ENCODE measurements at regions not wholly inside any gene's neighbourhood (a gene's known extent, or its start where the extent isn't known, plus 50 kb on each side); places are given as distances from the start of the nearest gene placed in this dataset.

GRCh38 chr7:17532861-17533404 lies 234.5 kb downstream of the AHR start:
- Mint-ChIP-seq H3K36me3 (ENCODE audit: low read depth) (no peaks in the 10 kb centered on the region), H3K4me3 (ENCODE audit: unreplicated experiment) (no peak overlapping the region), H3K27ac (ENCODE audit: unreplicated experiment) (no peak overlapping the region), H3K9me3 (ENCODE audit: low read depth) (peaks cover 6% of the 10 kb centered on the region), H3K27me3 (ENCODE audit: low read depth) (no peaks in the 10 kb centered on the region), H3K4me1 (ENCODE audit: low read depth) (peaks cover 40% of the 10 kb centered on the region)
- DNase-seq (ENCODE audit: low spot score): no peak
- TF ChIP-seq, protein P1, sequence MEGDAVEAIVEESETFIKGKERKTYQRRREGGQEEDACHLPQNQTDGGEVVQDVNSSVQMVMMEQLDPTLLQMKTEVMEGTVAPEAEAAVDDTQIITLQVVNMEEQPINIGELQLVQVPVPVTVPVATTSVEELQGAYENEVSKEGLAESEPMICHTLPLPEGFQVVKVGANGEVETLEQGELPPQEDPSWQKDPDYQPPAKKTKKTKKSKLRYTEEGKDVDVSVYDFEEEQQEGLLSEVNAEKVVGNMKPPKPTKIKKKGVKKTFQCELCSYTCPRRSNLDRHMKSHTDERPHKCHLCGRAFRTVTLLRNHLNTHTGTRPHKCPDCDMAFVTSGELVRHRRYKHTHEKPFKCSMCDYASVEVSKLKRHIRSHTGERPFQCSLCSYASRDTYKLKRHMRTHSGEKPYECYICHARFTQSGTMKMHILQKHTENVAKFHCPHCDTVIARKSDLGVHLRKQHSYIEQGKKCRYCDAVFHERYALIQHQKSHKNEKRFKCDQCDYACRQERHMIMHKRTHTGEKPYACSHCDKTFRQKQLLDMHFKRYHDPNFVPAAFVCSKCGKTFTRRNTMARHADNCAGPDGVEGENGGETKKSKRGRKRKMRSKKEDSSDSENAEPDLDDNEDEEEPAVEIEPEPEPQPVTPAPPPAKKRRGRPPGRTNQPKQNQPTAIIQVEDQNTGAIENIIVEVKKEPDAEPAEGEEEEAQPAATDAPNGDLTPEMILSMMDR (IDR thresholded peaks at IDR 0.05): no peak

- H3K4me1 Mint-ChIP-seq (ENCODE audit: low read depth): peaks cover 28% of the 10 kb centered on the region
- no peaks in the 10 kb centered on the region for H3K27me3 Mint-ChIP-seq (ENCODE audit: low read depth)
- TF ChIP-seq, protein P1 (IDR thresholded peaks at IDR 0.05): no peak
These were observed 235.9 kb downstream of the AHR start for GRCh38 chr7:17534348-17534747.

GRCh38 chr7:17535776-17536175 lies 237.3 kb downstream of the AHR start:
- no peak overlapping the region for H3K4me3 Mint-ChIP-seq (ENCODE audit: unreplicated experiment)
- H3K36me3 Mint-ChIP-seq (ENCODE audit: low read depth): no peaks in the 10 kb centered on the region
- H3K27ac Mint-ChIP-seq (ENCODE audit: unreplicated experiment): no peak overlapping the region
- DNase-seq (ENCODE audit: low spot score): no peak
- H3K27me3 Mint-ChIP-seq (ENCODE audit: low read depth): no peaks in the 10 kb centered on the region
- TF ChIP-seq, protein P1 (IDR thresholded peaks at IDR 0.05): no peak
- no peaks in the 10 kb centered on the region for H3K9me3 Mint-ChIP-seq (ENCODE audit: low read depth)
- H3K4me1 Mint-ChIP-seq (ENCODE audit: low read depth): peaks cover 15% of the 10 kb centered on the region

More at GRCh38 chr7:17534348-17534747, 235.9 kb downstream of the AHR start:
- H3K36me3 Mint-ChIP-seq (ENCODE audit: low read depth): no peaks in the 10 kb centered on the region
- no peak overlapping the region for H3K27ac Mint-ChIP-seq (ENCODE audit: unreplicated experiment)
- no peak for DNase-seq (ENCODE audit: low spot score)
- H3K9me3 Mint-ChIP-seq (ENCODE audit: low read depth): no peaks in the 10 kb centered on the region
- H3K4me3 Mint-ChIP-seq (ENCODE audit: unreplicated experiment): no peak overlapping the region

GRCh38 chr7:17544401-17544800 lies 245.9 kb downstream of the AHR start:
- H3K27ac Mint-ChIP-seq (ENCODE audit: unreplicated experiment): no peak overlapping the region

DNA sequence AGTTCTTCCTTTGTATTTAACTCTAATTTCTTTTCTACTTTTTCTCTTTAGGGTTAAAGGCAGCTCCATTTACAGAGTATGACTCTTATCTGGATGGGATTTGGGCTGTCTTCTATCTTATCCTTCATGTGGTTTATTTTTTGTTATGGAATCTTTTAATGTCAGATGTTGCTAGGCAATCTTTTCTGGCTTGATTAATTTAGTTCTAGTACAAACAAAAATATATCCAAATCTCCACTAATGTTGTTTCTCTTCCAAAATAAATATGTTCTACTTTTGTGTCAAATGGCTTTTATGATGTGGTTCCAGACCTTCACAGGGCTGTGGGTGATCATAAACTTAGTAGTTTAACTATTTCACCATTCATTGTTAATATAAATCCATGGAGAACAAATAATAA lies 246.9 kb downstream of the AHR start:
- no peaks in the 10 kb centered on the region for H3K9me3 Mint-ChIP-seq (ENCODE audit: low read depth)
- H3K27me3 Mint-ChIP-seq (ENCODE audit: low read depth): no peaks in the 10 kb centered on the region
- peaks cover 29% of the 10 kb centered on the region for H3K4me1 Mint-ChIP-seq (ENCODE audit: low read depth)
- no peak overlapping the region for H3K4me3 Mint-ChIP-seq (ENCODE audit: unreplicated experiment)
- no peaks in the 10 kb centered on the region for H3K36me3 Mint-ChIP-seq (ENCODE audit: low read depth)
- DNase-seq (ENCODE audit: low spot score): no peak
- TF ChIP-seq, protein P1 (IDR thresholded peaks at IDR 0.05): no peak
- H3K27ac Mint-ChIP-seq (ENCODE audit: unreplicated experiment): no peak overlapping the region

More at GRCh38 chr7:17544401-17544800, 245.9 kb downstream of the AHR start:
- TF ChIP-seq, protein P1 (IDR thresholded peaks at IDR 0.05): no peak
- no peak for DNase-seq (ENCODE audit: low spot score)
- no peaks in the 10 kb centered on the region for H3K27me3 Mint-ChIP-seq (ENCODE audit: low read depth)
- H3K4me3 Mint-ChIP-seq (ENCODE audit: unreplicated experiment): no peak overlapping the region
- no peaks in the 10 kb centered on the region for H3K36me3 Mint-ChIP-seq (ENCODE audit: low read depth)
- H3K4me1 Mint-ChIP-seq (ENCODE audit: low read depth): peaks cover 29% of the 10 kb centered on the region
- no peaks in the 10 kb centered on the region for H3K9me3 Mint-ChIP-seq (ENCODE audit: low read depth)

Data from chondrocyte (in vitro differentiated cells).